ENCODE measurements at regions not wholly inside any gene's neighbourhood (a gene's known extent, or its start where the extent isn't known, plus 50 kb on each side); places are given as distances from the start of the nearest gene placed in this dataset.

DNA sequence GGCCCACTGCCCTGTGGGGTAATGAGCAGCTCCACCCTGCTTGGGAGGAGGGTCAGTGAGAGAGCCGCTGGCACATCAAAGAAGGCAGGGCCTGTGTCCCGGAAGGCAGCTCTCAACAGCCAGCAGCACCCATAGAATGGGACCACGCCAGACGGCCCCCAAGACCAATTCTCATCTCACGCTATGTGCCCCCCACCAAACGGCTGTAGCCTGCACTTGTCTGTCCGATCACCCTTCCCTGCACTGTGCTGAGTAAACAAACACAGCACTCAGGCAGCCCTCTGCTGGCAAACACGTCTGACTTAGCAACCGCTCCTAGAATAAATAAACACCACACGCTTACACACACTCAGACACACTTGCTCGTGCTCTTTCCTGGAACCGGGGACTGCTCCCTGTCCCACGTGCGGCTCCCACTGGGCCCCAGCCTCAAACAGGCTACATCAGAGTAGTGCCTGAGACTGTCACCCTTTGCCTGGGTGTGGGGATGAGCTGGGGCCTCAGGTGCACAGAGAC lies 53.2 kb upstream of the CDON start (continued):
- TF ChIP-seq BCL6B (tag by site-specific recombination; IDR thresholded peaks at IDR 0.05) (no peak), ZNF555 (tag by site-specific recombination; conservative IDR thresholded peaks at IDR 0.05) (no peak), ZNF148 (tag by site-specific recombination; IDR thresholded peaks at IDR 0.05; ENCODE audit: borderline replicate concordance) (no peak), ZNF175 (tag by site-specific recombination; IDR thresholded peaks at IDR 0.05) (no peak), ZNF785 (tag by site-specific recombination; IDR thresholded peaks at IDR 0.05) (no peak), HIC1 (tag by site-specific recombination; IDR thresholded peaks at IDR 0.05) (0 out of 2 replicates have a peak, but pooled peaks have one; percentile 53), SP3 (tag by site-specific recombination; IDR thresholded peaks at IDR 0.05) (no peak), ZNF423 (tag by site-specific recombination; IDR thresholded peaks at IDR 0.05) (peak; percentile 77; the same call in 1 of the 2 replicates), ZNF112 (tag by site-specific recombination; IDR thresholded peaks at IDR 0.05) (no peak), ZNF692 (tag by site-specific recombination; IDR thresholded peaks at IDR 0.05) (peak; percentile 96), ZNF121 (tag by site-specific recombination; IDR thresholded peaks at IDR 0.05) (peak; percentile 21; the same call in 1 of the 2 replicates), MYNN (tag by site-specific recombination; IDR thresholded peaks at IDR 0.05; ENCODE audit: borderline replicate concordance) (no peak), MZF1 (tag by site-specific recombination; IDR thresholded peaks at IDR 0.05; ENCODE audit: borderline replicate concordance) (0 out of 2 replicates have a peak, but pooled peaks have one; percentile 34), KLF7 (tag by site-specific recombination; IDR thresholded peaks at IDR 0.05; ENCODE audit: borderline replicate concordance) (peak; percentile 69; the same call in 1 of the 2 replicates), ZFP3 (tag by site-specific recombination; IDR thresholded peaks at IDR 0.05; ENCODE audit: low read depth) (no peak), KLF17 (tag by site-specific recombination; IDR thresholded peaks at IDR 0.05) (peak; percentile 94)
- TF ChIP-seq, protein P1, sequence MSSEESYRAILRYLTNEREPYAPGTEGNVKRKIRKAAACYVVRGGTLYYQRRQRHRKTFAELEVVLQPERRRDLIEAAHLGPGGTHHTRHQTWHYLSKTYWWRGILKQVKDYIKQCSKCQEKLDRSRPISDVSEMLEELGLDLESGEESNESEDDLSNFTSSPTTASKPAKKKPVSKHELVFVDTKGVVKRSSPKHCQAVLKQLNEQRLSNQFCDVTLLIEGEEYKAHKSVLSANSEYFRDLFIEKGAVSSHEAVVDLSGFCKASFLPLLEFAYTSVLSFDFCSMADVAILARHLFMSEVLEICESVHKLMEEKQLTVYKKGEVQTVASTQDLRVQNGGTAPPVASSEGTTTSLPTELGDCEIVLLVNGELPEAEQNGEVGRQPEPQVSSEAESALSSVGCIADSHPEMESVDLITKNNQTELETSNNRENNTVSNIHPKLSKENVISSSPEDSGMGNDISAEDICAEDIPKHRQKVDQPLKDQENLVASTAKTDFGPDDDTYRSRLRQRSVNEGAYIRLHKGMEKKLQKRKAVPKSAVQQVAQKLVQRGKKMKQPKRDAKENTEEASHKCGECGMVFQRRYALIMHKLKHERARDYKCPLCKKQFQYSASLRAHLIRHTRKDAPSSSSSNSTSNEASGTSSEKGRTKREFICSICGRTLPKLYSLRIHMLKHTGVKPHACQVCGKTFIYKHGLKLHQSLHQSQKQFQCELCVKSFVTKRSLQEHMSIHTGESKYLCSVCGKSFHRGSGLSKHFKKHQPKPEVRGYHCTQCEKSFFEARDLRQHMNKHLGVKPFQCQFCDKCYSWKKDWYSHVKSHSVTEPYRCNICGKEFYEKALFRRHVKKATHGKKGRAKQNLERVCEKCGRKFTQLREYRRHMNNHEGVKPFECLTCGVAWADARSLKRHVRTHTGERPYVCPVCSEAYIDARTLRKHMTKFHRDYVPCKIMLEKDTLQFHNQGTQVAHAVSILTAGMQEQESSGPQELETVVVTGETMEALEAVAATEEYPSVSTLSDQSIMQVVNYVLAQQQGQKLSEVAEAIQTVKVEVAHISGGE (tag by site-specific recombination; conservative IDR thresholded peaks at IDR 0.05; ENCODE audit: low read depth), result no peak
- TF ChIP-seq, protein P2, sequence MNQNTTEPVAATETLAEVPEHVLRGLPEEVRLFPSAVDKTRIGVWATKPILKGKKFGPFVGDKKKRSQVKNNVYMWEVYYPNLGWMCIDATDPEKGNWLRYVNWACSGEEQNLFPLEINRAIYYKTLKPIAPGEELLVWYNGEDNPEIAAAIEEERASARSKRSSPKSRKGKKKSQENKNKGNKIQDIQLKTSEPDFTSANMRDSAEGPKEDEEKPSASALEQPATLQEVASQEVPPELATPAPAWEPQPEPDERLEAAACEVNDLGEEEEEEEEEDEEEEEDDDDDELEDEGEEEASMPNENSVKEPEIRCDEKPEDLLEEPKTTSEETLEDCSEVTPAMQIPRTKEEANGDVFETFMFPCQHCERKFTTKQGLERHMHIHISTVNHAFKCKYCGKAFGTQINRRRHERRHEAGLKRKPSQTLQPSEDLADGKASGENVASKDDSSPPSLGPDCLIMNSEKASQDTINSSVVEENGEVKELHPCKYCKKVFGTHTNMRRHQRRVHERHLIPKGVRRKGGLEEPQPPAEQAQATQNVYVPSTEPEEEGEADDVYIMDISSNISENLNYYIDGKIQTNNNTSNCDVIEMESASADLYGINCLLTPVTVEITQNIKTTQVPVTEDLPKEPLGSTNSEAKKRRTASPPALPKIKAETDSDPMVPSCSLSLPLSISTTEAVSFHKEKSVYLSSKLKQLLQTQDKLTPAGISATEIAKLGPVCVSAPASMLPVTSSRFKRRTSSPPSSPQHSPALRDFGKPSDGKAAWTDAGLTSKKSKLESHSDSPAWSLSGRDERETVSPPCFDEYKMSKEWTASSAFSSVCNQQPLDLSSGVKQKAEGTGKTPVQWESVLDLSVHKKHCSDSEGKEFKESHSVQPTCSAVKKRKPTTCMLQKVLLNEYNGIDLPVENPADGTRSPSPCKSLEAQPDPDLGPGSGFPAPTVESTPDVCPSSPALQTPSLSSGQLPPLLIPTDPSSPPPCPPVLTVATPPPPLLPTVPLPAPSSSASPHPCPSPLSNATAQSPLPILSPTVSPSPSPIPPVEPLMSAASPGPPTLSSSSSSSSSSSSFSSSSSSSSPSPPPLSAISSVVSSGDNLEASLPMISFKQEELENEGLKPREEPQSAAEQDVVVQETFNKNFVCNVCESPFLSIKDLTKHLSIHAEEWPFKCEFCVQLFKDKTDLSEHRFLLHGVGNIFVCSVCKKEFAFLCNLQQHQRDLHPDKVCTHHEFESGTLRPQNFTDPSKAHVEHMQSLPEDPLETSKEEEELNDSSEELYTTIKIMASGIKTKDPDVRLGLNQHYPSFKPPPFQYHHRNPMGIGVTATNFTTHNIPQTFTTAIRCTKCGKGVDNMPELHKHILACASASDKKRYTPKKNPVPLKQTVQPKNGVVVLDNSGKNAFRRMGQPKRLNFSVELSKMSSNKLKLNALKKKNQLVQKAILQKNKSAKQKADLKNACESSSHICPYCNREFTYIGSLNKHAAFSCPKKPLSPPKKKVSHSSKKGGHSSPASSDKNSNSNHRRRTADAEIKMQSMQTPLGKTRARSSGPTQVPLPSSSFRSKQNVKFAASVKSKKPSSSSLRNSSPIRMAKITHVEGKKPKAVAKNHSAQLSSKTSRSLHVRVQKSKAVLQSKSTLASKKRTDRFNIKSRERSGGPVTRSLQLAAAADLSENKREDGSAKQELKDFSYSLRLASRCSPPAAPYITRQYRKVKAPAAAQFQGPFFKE (tag by site-specific recombination; IDR thresholded peaks at IDR 0.05; ENCODE audit: borderline replicate concordance), result no peak
- TF ChIP-seq, protein P3, sequence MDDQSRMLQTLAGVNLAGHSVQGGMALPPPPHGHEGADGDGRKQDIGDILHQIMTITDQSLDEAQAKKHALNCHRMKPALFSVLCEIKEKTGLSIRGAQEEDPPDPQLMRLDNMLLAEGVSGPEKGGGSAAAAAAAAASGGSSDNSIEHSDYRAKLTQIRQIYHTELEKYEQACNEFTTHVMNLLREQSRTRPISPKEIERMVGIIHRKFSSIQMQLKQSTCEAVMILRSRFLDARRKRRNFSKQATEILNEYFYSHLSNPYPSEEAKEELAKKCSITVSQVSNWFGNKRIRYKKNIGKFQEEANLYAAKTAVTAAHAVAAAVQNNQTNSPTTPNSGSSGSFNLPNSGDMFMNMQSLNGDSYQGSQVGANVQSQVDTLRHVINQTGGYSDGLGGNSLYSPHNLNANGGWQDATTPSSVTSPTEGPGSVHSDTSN (CRISPR knock-in tag; IDR thresholded peaks at IDR 0.05), result no peak

All from HEK293 (cell line).